ENCODE measurements at regions not wholly inside any gene's neighbourhood (a gene's known extent, or its start where the extent isn't known, plus 50 kb on each side); places are given as distances from the start of the nearest gene placed in this dataset.

- TF ChIP-seq CTCF (IDR thresholded peaks at IDR 0.05) (no peak), POLR2A (IDR thresholded peaks at IDR 0.05) (no peak)
Observed at GRCh38 chr12:125836647-125837046, 771.4 kb downstream of the AACS start.
